GM18508 (cell line): ENCODE measurements at regions not wholly inside any gene's neighbourhood (a gene's known extent, or its start where the extent isn't known, plus 50 kb on each side); places are given as distances from the start of the nearest gene placed in this dataset.
"Not testable (repeated sequence)": the region's sequence is repeated elsewhere in the genome, so short reads cannot be mapped to it uniquely, and the experiment has no call there.

ENCODE experiments used
- ATAC-seq: cut with Tn5 transposase; IDR thresholded peaks from one replicate; pipeline ENCODE4 v1.9.1; 2021; ENCODE audit warnings: moderate number of reproducible peaks; ENCODE audit not compliant: insufficient read depth, unreplicated experiment

- ATAC-seq = no peak
These were observed 73.7 kb upstream of the RAP1B start for GRCh38 chr12:68536885-68537485.

- no peak for ATAC-seq
These were observed 73.1 kb upstream of the RAP1B start for GRCh38 chr12:68537571-68537970.

GRCh38 chr12:68538726-68539614, 71.7 kb upstream of the RAP1B start:
- no peak for ATAC-seq

GRCh38 chr12:68539615-68539952, 71.1 kb upstream of the RAP1B start:
- no peak for ATAC-seq

- not testable (repeated sequence) for ATAC-seq
These were observed 69.9 kb upstream of the RAP1B start for GRCh38 chr12:68540768-68541167.

- ATAC-seq = not testable (repeated sequence)
These were observed 63.4 kb upstream of the RAP1B start for GRCh38 chr12:68547318-68547717.

- not testable (repeated sequence) for ATAC-seq
These were observed 58.0 kb upstream of the RAP1B start for GRCh38 chr12:68552605-68553195.

- no peak for ATAC-seq
These were observed 53.5 kb upstream of the RAP1B start for GRCh38 chr12:68557011-68557730.

GRCh38 chr12:68559246-68559645, 51.5 kb upstream of the RAP1B start:
- no peak for ATAC-seq

GRCh38 chr12:68559984-68560850, 50.5 kb upstream of the RAP1B start:
- ATAC-seq = no peak

GRCh38 chr12:68560851-68561422, 49.8 kb upstream of the RAP1B start:
- ATAC-seq = no peak
